ENCODE measurements at regions not wholly inside any gene's neighbourhood (a gene's known extent, or its start where the extent isn't known, plus 50 kb on each side); places are given as distances from the start of the nearest gene placed in this dataset.
"Not testable (repeated sequence)": the region's sequence is repeated elsewhere in the genome, so short reads cannot be mapped to it uniquely, and the experiment has no call there.

GRCh38 chr14:106347890-106348755, 821.7 kb downstream of the TMEM121 start:
- no peak for DNase-seq (ENCODE audit: low spot score, unreplicated experiment)
- Mint-ChIP-seq H3K27ac (no peak overlapping the region), H3K4me1 (ENCODE audit: low read depth) (no peaks in the 10 kb centered on the region), H3K9me3 (ENCODE audit: low read depth) (peaks cover 96% of the 10 kb centered on the region), H3K36me3 (ENCODE audit: insufficient read depth) (peaks cover 25% of the 10 kb centered on the region), H3K27me3 (no peaks in the 10 kb centered on the region), H3K4me3 (ENCODE audit: low read depth) (no peak overlapping the region)
- no peak for TF ChIP-seq CTCF (IDR thresholded peaks at IDR 0.05; ENCODE audit: unreplicated experiment)

- not testable (repeated sequence) for H3K27ac Mint-ChIP-seq; DNase-seq (ENCODE audit: low spot score, unreplicated experiment); H3K4me1 Mint-ChIP-seq (ENCODE audit: low read depth); H3K4me3 Mint-ChIP-seq (ENCODE audit: low read depth); H3K27me3 Mint-ChIP-seq
- Mint-ChIP-seq H3K9me3 (ENCODE audit: low read depth) (peaks cover 98% of the 10 kb centered on the region), H3K36me3 (ENCODE audit: insufficient read depth) (peaks cover 25% of the 10 kb centered on the region)
These were observed 822.6 kb downstream of the TMEM121 start for GRCh38 chr14:106348873-106349540.

GRCh38 chr14:106349678-106350457, 823.5 kb downstream of the TMEM121 start:
- H3K27me3 Mint-ChIP-seq; H3K4me1 Mint-ChIP-seq (ENCODE audit: low read depth); H3K4me3 Mint-ChIP-seq (ENCODE audit: low read depth); H3K27ac Mint-ChIP-seq; DNase-seq (ENCODE audit: low spot score, unreplicated experiment): not testable (repeated sequence)
- Mint-ChIP-seq H3K9me3 (ENCODE audit: low read depth) (peaks cover 99% of the 10 kb centered on the region), H3K36me3 (ENCODE audit: insufficient read depth) (peaks cover 25% of the 10 kb centered on the region)

- not testable (repeated sequence) for H3K27ac Mint-ChIP-seq; H3K4me3 Mint-ChIP-seq (ENCODE audit: low read depth); H3K4me1 Mint-ChIP-seq (ENCODE audit: low read depth); H3K27me3 Mint-ChIP-seq; DNase-seq (ENCODE audit: low spot score, unreplicated experiment)
- peaks cover 72% of the 10 kb centered on the region for H3K9me3 Mint-ChIP-seq (ENCODE audit: low read depth)
- peaks cover 19% of the 10 kb centered on the region for H3K36me3 Mint-ChIP-seq (ENCODE audit: insufficient read depth)
These were observed 828.8 kb downstream of the TMEM121 start for GRCh38 chr14:106355007-106355791.

GRCh38 chr14:106355881-106356642, 829.7 kb downstream of the TMEM121 start:
- not testable (repeated sequence) for H3K27me3 Mint-ChIP-seq; H3K4me1 Mint-ChIP-seq (ENCODE audit: low read depth); H3K27ac Mint-ChIP-seq; H3K4me3 Mint-ChIP-seq (ENCODE audit: low read depth); DNase-seq (ENCODE audit: low spot score, unreplicated experiment)
- peaks cover 69% of the 10 kb centered on the region for H3K9me3 Mint-ChIP-seq (ENCODE audit: low read depth)
- peaks cover 15% of the 10 kb centered on the region for H3K36me3 Mint-ChIP-seq (ENCODE audit: insufficient read depth)

- not testable (repeated sequence) for H3K4me1 Mint-ChIP-seq (ENCODE audit: low read depth); H3K27me3 Mint-ChIP-seq; H3K27ac Mint-ChIP-seq; DNase-seq (ENCODE audit: low spot score, unreplicated experiment); H3K4me3 Mint-ChIP-seq (ENCODE audit: low read depth)
- Mint-ChIP-seq H3K36me3 (ENCODE audit: insufficient read depth) (peaks cover 14% of the 10 kb centered on the region), H3K9me3 (ENCODE audit: low read depth) (peaks cover 69% of the 10 kb centered on the region)
These were observed 830.2 kb downstream of the TMEM121 start for GRCh38 chr14:106356643-106356930.

- peaks cover 52% of the 10 kb centered on the region for H3K9me3 Mint-ChIP-seq (ENCODE audit: low read depth)
- not testable (repeated sequence) for H3K4me3 Mint-ChIP-seq (ENCODE audit: low read depth); H3K27me3 Mint-ChIP-seq
These were observed 832.9 kb downstream of the TMEM121 start for GRCh38 chr14:106359157-106359887.

GRCh38 chr14:106365371-106365770, 839.0 kb downstream of the TMEM121 start:
- not testable (repeated sequence) for DNase-seq (ENCODE audit: low spot score, unreplicated experiment); H3K4me3 Mint-ChIP-seq (ENCODE audit: low read depth); H3K27me3 Mint-ChIP-seq; H3K27ac Mint-ChIP-seq; H3K4me1 Mint-ChIP-seq (ENCODE audit: low read depth); H3K36me3 Mint-ChIP-seq (ENCODE audit: insufficient read depth)
- H3K9me3 Mint-ChIP-seq (ENCODE audit: low read depth): peaks cover 59% of the 10 kb centered on the region

More at GRCh38 chr14:106359157-106359887, 832.9 kb downstream of the TMEM121 start:
- not testable (repeated sequence) for H3K27ac Mint-ChIP-seq; H3K4me1 Mint-ChIP-seq (ENCODE audit: low read depth); DNase-seq (ENCODE audit: low spot score, unreplicated experiment)
- peaks cover 17% of the 10 kb centered on the region for H3K36me3 Mint-ChIP-seq (ENCODE audit: insufficient read depth)

- not testable (repeated sequence) for H3K27me3 Mint-ChIP-seq; H3K4me1 Mint-ChIP-seq (ENCODE audit: low read depth); DNase-seq (ENCODE audit: low spot score, unreplicated experiment); H3K27ac Mint-ChIP-seq; H3K4me3 Mint-ChIP-seq (ENCODE audit: low read depth)
- Mint-ChIP-seq H3K36me3 (ENCODE audit: insufficient read depth) (peaks cover 10% of the 10 kb centered on the region), H3K9me3 (ENCODE audit: low read depth) (peaks cover 60% of the 10 kb centered on the region)
These were observed 839.5 kb downstream of the TMEM121 start for GRCh38 chr14:106365894-106366293.

- Mint-ChIP-seq H3K36me3 (ENCODE audit: insufficient read depth) (peaks cover 10% of the 10 kb centered on the region), H3K9me3 (ENCODE audit: low read depth) (peaks cover 64% of the 10 kb centered on the region)
- H3K4me3 Mint-ChIP-seq (ENCODE audit: low read depth); H3K27ac Mint-ChIP-seq; H3K4me1 Mint-ChIP-seq (ENCODE audit: low read depth); H3K27me3 Mint-ChIP-seq; DNase-seq (ENCODE audit: low spot score, unreplicated experiment): not testable (repeated sequence)
These were observed 840.6 kb downstream of the TMEM121 start for GRCh38 chr14:106366971-106367370.

All from progenitor cell of endocrine pancreas (in vitro differentiated cells).